G401 (cell line): ENCODE measurements at regions not wholly inside any gene's neighbourhood (a gene's known extent, or its start where the extent isn't known, plus 50 kb on each side); places are given as distances from the start of the nearest gene placed in this dataset.

ENCODE experiments used
- DNase-seq: peaks from one replicate; pipeline ENCODE4 v3.0.0-alpha.2; 2015; ENCODE audit warnings: low spot score
- in situ Hi-C: cut with HindIII; loops from 2 replicates; pipeline ENCODE4 v1.10.0; 2016; ENCODE audit warnings: low sequenced_read_pairs, mixed read lengths

DNA sequence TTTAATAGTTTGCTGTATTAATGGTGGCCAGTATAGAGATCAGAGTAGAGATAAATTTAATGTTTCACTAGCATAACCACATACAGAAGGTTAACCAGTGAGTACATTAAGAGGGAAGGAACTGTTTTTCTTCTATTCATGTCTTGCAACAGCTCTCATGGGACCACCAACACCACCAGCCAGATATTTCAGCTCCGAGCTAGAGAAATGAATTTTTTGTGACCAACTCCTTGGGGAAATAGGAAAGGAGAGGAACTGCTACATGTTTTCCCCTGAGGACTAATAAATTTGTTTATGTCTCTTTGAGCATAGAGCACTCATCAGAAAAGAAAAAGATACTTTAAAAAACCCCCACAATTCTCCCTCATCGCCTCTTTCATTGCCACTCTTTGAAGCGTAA lies 247.5 kb downstream of the MBNL1 start:
- in situ Hi-C loops: no loop called here
- DNase-seq: no peak

DNA sequence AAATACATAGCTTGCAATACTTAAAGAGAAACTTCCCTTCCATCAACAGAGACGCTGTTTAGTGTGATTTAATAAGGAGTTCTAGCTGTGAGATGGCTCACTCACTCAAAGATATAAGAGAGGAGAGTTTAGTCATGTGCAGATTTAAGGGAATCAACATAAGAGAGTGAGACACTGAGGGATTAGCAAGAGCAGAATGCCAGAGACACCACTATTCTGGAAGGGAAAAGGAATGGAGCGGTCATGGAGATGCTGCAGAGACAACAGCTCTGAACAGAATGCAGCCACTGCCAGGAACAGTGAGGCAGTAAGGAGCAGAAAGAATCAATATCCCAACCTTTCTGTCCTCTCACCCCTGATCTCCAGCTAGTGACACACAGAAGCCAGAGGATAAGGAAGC lies 248.8 kb downstream of the MBNL1 start:
- in situ Hi-C loops: no loop called here
- DNase-seq: no peak

DNA sequence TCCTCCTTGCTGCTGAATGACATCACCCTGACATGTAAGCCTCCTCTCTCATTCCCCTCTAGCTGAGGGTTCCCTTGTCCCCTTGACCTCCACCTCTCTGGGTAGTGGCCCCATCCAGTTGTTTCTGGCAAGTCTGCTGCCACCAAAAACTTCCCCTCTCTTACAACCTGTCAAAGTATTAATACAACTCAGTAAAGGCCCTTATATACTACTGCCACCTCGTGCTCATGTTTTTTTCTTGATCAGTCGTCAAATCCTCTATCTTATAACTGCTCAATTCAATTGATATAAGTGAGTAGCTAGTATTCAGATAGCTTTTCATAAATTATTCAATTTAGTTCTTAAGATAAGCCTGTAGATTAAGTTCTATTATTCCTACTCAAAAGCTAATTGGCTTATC lies 249.6 kb downstream of the MBNL1 start:
- DNase-seq: no peak

DNA sequence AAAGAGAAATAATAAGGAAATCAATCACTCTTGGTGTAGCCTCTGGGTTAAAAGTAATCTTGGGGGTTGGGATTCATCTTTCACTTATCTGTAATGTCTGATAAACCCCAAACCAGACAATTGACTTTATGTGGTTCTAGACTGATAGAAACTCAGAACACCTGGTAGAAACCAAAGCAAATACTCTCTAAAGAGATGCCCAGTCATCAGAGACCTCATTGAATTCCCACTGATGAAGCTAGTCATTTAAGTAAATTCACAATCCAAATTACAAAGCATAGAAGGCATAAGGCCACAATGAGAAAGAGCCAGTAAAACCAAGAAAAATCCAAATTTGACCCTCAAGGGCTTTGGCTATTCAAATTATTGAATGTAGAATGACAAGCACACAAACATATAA lies 250.6 kb downstream of the MBNL1 start:
- in situ Hi-C loops: no loop called here
- DNase-seq: no peak

More for the DNA sequence above, 249.6 kb downstream of the MBNL1 start:
- in situ Hi-C loops: no loop called here

DNA sequence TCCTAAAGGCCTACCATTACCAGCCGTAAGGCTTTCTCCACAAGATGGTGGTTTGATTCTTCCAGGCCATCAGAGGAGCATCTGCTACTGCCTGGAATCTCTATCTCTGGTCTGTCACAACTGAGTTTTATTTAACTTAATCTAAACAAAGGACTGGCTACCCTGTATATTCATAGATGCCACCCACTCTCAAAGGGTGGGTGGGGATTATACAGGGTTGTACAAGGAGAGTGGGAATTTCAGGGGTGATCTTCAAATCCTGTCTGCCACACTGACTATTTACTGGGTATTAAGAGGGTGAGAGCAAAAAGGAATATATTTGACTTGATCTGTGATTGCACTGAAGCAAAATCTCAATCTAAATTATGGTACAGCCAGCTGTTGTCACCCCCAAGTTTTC lies 253.3 kb downstream of the MBNL1 start:
- no peak for DNase-seq
- in situ Hi-C loops: no loop called here

DNA sequence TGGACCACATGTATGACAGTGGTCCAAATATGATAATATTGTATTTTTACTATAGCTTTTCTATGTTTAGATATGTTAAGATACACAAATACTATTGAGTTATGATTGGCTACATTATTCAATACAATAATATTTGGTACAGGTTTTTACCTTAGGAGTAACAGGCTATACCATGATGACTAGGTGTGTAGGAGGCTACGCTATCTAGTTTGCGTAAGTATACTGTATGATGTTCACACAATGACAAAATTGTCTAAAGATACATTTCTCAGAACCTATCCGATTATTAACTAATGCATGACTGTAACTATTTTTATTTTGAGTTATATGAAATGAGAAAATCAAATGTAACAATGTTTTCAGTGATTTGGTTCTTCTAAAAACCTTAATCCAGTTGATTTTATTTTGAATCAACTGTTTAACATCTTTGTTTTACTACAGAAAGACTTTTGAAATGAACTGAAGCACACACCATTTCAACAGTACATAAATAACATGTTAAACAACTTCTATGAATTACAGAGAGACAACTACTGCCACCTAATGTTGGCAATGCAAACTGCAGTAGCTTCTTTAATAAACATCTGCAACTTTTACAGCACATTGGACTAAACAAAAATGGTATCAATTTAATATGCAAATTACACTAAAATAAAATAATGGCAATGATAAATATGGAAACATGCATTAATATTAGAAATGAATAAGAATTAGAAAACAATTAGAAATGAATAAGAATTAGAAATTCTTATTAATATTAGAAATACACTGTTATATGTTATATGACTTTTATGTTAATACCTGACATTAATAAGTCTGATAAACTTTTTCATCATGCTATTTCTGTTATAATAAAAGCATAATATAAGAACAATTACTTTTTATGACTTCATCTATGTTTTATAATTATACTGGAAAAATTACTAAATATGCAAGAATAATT lies 255.7 kb downstream of the MBNL1 start:
- in situ Hi-C loops: no loop called here
- peak; percentile 65 for DNase-seq

DNA sequence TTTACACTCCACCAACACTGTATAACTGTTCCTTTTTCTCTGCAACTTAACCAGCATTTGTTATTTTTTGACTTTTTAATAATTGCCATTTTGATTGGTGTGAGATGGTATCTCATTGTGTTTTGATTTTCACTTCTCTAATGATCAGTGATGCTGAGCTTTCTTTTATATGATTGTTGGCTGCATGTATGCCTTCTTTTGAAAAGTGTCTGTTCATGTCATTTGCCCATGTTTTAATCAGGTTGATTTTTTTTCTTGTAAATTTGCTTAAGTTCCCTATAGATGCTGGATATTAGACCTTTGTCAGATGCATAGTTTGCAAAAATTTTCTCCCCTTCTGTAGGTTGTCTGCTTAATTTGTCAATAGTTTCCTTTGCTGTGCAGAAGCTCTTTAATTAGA lies 263.0 kb downstream of the MBNL1 start:
- DNase-seq: no peak
- in situ Hi-C loops: no loop called here

DNA sequence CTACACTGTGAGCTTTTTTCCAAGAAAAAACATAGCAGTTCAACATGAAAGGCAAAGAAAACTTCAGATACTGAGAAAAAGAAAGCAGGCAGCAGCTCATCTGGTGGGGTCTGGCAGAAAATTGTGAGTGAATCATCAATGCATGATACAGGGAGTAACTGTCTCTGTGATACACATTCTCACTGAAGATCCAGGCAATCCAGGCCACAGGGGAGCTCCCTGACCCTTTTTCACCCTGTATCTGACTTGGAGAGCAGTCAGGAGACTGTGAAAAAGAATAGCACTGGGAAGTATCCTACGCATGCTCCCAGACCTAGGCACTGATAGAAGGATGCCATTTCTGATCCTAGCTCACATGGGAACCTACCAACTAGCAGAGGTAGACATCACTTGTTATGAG lies 269.8 kb downstream of the MBNL1 start:
- DNase-seq: no peak
- in situ Hi-C loops: no loop called here

DNA sequence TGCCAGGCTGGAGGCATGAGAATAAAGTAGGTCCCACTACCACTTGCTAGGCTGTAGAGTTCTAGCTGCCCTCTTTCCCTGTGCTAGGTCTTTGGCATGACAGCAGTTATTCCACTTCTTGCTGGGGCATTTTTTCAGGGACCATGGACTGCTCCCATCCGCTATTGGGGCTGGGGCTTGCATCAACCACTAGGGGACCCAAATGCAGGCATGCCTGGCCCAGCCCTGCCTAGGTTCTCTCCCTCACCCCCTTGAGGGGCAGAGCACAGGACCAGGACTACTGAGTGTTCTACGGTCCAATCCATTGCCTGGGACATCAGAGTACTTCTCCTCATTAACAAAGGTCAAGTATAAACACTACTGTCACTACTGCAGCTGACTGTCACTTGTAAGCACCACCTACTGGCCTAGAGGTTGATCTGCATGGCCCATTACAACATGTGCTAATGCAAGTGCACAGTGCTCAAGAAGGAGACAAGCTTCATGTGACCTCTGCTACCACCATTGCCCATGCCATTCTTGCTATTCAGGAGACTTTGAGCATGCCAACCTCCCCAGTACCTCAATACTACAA lies 270.5 kb downstream of the MBNL1 start:
- DNase-seq: no peak
- in situ Hi-C loops: no loop called here

DNA sequence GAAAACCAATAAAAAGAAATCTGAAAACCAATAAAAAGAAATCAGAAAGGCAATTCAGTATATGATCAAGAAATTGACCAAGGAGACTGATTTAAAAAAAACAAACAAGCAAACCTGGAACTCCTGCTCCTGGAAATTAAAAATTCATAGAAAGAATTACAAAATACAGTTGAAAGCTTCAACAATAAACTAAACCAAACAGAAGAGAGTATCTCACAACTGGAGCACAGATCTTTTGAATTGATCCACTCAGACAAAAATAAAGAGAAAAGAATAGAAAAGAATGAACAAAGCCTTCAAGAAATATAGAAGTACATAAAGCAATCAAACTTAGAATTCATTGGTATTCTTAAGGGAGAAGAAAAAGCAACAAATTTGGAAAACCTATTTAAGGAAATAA lies 271.4 kb downstream of the MBNL1 start:
- in situ Hi-C loops: no loop called here
- DNase-seq: no peak

DNA sequence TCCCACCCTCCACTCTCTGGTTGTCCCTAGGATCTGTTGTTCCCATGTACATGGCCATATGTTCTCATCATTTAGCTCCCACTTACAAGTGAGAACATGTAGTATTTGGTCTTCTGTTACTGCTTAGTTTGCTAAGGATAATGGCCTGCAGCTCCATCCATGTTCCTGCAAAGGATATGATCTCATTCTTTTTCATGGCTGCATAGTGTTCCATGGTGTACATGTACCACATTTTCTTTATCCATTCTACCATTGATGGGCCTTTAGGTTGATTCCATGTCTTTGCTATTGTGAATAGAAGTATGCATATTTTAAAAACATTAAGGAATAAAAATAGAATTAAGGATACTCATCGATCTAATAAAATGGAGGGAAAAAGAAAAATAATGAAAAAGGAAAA lies 278.4 kb downstream of the MBNL1 start:
- in situ Hi-C loops: no loop called here
- DNase-seq: no peak

DNA sequence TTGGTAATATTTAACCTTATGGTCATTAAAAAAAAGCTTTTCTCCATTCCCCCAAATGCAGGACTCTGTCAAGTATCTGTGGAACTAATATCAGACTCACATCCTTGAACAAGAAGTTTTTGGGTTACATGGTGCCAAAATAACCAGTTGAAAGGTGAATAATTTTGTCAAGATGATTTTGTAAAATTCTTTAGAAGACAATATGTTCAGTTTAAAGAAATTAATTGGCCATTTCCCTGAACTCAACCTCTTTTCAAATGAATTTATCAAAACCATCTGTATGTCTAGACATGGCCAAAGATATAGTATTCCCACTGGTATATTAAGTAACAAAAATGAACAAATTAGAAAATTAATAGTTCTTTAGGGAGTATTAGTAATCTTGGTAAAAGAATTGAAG lies 280.5 kb downstream of the MBNL1 start:
- no peak for DNase-seq
- in situ Hi-C loops: no loop called here

DNA sequence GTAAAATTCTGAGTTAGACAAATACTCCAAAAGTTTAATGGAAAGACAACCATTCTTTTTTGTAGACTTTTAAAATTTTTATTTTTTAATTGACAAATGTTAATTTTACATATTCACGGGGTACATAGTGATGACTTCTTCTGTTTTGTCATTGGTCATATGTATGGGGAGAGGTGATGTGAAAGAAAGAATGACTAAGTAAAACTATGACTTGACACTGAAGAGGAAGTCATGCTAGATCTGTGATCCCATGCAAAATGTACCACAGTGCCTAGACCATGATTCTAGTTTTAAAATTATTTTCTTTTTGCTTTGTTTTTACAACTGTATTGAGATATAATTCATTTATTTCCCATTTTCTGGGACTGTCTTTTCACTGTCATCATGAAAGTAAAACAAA lies 281.6 kb downstream of the MBNL1 start:
- no peak for DNase-seq
- in situ Hi-C loops: no loop called here

DNA sequence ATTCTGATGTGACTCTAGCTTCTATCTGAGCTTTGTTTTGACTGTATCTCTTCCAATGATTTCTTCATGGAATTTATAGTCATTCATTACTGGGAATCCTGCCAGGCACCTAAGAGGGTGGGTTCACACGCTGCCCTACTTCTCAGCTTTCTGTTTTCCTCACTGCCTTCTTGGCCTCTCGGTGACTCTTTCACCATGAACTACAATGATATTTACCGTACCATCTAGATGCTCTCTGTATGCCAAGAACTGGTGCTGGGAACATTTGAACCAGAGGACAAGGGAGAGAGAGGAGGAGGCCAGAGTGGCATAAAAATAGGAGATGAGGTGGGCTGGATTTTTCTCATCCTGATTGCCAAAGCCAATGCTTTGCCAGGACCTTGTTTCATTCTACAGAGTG lies 280.0 kb upstream of the P2RY1 start:
- in situ Hi-C loops: no loop called here

DNA sequence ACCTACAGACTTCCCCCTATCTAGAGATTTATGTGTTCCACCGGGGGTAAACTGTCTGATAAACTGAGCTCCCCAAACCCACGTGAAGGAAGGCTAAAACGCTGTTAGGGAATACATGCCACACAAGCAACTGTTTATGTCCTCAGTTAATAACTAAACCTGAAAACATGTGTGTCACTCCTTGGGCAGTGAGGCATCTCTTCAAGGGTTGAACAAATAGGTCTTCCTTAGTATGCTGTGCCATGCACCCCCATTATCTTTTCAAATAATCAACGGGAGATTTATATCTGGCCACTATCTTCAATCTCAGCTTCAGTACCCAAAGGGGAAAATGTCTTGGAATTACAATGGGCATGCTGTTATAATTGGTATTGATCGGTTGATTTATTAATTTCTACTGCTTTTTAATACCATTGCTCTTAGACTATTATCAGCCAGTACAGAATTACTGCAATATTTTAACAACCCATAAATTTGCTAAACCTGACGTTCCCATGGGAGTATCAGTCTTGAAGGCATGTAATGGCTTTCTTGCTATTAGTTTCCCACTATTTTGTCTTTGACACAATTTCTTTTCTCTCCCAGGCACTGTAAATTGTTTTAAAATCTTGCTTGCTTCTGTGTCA lies 279.2 kb upstream of the P2RY1 start:
- in situ Hi-C loops: no loop called here
- DNase-seq: no peak

More for the DNA sequence above, 280.0 kb upstream of the P2RY1 start:
- no peak for DNase-seq

DNA sequence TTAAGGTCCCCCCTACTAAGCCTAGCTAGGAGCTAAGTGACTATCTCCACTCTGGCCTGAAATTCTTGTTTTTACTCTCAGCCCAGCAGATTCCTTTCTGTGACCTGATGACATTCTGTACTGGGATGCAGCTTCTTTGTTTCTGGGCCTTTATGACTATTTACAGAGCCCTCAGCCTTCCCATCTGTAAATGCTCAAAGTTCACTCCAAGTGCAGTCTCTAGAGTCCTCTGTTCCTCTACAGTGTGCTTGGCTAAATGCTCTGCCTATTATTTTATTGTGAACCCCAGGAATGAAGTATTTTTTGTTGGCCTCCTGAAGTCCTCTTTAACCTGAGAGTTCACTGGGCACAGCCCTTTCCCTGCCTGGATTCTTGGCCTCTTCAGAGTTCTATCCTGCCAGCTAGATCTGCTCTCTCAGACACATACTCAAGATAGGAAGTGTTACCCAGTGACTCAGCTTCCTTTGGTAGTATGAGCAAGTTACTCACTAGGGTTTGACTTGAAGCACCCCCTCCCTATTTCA lies 278.1 kb upstream of the P2RY1 start:
- no peak for DNase-seq
- in situ Hi-C loops: no loop called here

DNA sequence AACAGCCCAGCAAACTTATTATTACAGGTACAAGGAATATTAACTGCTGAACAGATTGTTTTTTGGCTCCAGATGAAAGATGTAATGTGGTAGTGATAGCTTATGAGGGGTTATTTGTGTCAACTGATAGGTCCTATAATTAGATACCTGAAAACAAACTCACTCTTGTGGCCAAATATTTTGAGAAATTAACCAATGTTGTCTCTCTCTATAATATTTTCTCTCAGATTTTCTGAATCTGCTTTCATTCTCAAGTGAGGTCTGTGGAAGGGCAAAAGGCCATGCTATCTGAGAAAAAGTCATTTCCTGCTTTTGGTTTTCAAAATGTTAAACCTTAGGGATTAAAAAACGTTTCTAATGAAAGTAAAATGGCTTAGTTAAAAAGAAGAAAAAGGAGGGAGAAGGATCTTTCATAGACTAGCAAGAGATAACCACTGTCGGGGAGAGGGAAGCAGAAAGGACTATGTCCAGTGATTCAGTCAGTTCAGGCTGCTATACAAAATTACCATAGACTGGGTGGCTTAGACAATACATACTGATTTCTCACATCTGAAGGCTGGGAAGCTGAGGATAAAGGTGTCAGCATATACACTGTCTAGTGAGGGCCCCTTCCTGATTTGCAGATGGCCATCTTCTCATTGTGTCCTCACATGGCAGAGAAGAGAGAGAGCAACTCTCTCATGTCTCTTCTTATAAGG lies 277.5 kb upstream of the P2RY1 start:
- in situ Hi-C loops: no loop called here
- DNase-seq: no peak

DNA sequence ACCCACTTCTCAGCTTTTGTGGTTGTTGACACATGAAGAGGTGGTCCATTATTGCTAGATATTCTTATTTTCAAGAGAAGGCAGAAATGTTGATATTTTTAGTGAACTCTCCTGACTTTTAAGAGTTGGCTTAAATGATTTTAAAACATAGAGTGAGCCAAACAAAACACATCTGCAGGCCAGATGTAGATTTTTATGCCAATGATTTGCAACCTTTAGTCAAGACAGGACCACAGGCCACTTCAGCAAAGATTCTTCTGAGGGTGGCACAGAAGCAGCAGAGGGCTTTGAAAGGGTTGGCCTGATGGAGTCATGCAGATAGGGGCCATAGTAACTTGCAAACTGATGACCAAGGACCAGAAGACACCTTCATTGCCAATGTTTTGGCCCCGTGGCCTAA lies 276.5 kb upstream of the P2RY1 start:
- in situ Hi-C loops: no loop called here
- no peak for DNase-seq

DNA sequence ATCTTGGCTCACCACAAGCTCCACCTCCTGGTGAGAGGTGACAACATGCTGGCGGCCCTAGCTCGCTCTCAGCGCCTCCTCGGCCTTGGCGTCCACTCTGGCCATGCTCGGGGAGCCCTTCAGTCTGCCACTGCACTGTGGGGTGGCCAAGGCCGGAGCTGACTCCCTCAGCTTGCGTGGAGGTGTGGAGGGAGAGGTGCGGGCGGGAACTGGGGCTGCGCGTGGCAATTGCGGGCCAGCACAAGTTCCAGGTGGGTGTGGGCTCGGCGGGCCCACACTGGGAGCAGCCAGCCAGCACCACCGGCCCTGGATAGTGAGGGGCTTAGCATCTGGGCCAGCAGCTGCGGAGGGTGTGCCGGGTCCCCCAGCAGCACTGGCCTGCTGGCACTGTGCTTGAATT lies 275.7 kb upstream of the P2RY1 start:
- in situ Hi-C loops: no loop called here

DNA sequence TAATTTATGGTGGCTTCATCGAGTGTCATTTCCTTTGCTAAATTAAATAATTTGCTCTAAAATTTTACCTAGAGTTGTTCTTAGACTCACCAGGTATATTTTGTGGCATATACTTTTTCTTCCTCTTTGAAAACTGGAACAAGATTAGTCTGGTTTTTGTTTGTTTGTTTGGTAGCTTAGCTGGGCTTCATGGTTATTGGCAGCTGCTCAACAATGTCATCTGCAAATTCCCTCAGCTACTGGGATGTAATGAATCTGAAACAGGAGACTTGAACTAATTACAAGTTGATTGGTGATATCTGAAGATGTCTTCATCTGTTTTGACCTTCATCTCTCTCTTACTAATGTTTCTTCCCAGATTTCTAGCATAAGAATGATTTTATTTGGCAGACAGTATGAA lies 270.5 kb upstream of the P2RY1 start:
- in situ Hi-C loops: no loop called here
- DNase-seq: no peak

More for the DNA sequence above, 275.7 kb upstream of the P2RY1 start:
- no peak for DNase-seq
